Right lobe of liver (tissue), 4 donors: ENCODE measurements at regions not wholly inside any gene's neighbourhood (a gene's known extent, or its start where the extent isn't known, plus 50 kb on each side); places are given as distances from the start of the nearest gene placed in this dataset.

Experiments used
- POLR2A ChIP-seq: fragments of 450-650 bp; IDR thresholded peaks from one replicate; pipeline ENCODE4 v1.6.1; 2017; ENCODE audit warnings: antibody characterized with exemption, mild to moderate bottlenecking
- TF ChIP-seq, protein P1 (sequence below), 4 donors: fragments of 200-600 bp in 3 of 4; fragments of 450-650 bp in 1 of 4; IDR thresholded peaks; one replicate each; pipeline versions ENCODE4 v1.5.1 to v1.8.0; 2016 to 2022; ENCODE audit warnings: antibody characterized with exemption in 4 of 4, mild to moderate bottlenecking in 2 of 4
- donor health status: DM: no; HTN: no; CAD: no.
- donor health status: DM: no; HTN: no; CAD: no.
- donor health status: DM: no; HTN: yes; CAD: no.

DNA sequence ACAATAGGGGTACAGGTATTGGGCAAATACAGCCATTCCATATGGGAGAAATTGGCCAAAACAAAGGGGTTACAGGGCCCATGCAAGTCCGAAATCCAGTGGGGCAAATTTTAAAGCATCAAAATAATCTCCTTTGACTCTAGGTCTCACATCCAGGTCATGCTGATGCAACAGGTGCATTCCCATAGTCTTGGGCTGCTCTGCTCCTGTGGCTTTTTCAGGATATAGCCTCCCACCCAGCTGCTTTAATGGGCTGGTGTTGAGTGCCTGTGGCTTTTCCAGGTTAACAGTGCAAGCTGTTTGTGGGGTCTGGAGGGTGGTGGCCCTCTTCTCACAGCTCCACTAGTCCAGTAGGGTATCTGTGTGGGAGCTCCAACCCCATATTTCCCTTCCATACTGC lies 607.1 kb downstream of the MEI4 start:
- TF ChIP-seq, protein P1, sequence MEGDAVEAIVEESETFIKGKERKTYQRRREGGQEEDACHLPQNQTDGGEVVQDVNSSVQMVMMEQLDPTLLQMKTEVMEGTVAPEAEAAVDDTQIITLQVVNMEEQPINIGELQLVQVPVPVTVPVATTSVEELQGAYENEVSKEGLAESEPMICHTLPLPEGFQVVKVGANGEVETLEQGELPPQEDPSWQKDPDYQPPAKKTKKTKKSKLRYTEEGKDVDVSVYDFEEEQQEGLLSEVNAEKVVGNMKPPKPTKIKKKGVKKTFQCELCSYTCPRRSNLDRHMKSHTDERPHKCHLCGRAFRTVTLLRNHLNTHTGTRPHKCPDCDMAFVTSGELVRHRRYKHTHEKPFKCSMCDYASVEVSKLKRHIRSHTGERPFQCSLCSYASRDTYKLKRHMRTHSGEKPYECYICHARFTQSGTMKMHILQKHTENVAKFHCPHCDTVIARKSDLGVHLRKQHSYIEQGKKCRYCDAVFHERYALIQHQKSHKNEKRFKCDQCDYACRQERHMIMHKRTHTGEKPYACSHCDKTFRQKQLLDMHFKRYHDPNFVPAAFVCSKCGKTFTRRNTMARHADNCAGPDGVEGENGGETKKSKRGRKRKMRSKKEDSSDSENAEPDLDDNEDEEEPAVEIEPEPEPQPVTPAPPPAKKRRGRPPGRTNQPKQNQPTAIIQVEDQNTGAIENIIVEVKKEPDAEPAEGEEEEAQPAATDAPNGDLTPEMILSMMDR (IDR thresholded peaks at IDR 0.05) = no peak
- no peak for TF ChIP-seq POLR2A
